ENCODE measurements at regions not wholly inside any gene's neighbourhood (a gene's known extent, or its start where the extent isn't known, plus 50 kb on each side); places are given as distances from the start of the nearest gene placed in this dataset.

DNA sequence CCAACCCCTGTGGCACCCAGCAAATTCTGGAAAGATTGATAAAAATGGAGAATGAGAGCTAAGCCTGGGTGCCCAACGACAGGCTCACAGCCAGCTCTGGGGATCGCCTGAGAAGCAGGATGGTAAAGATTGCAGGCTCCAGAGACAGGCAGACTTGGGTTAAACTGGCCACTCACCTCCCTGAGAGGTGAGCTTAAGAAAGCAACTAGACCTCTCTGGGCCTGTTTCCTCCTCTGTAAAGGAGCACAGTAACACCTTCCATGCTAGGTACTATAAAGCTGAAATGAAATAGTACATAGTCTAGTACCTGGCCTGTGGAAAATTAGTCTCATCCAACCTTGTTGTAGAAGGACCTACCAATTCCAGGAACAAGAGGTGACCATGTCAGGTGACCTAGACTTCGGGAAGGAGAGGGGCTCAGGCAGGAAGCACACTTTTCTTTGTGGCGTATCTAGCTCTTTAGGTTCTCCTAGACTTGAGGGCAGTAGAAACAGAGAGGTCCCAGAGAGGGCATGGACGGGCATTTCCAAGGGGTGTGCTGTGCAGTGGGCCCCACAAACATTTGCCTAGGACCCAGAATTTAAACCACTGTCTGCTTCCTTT lies 142.8 kb upstream of the MYLIP start:
- Histone ChIP-seq H2BK5ac (ENCODE audit: low read depth, low read length, poor library complexity) (no peak overlapping the region), H4K12ac (ENCODE audit: low read depth, low read length) (no peak overlapping the region), H3K4me3 (ENCODE audit: low read depth, low read length) (no peak overlapping the region), H3K9me3 (ENCODE audit: insufficient read depth, low read depth, low read length) (peaks cover 2% of the 10 kb centered on the region), H3K4me2 (ENCODE audit: low read length) (no peak overlapping the region), H3K18ac (ENCODE audit: low read length) (no peak overlapping the region), H2BK12ac (ENCODE audit: low read length) (no peak overlapping the region), H3K27me3 (ENCODE audit: insufficient read depth, low read length) (no peaks in the 10 kb centered on the region), H3K36me3 (ENCODE audit: control insufficient read depth in 1 of 2, insufficient read depth in 2 of 2, low read length in 2 of 2) (no peaks in the 10 kb centered on the region), H3K79me1 (ENCODE audit: low read length) (no peaks in the 10 kb centered on the region), H4K8ac (ENCODE audit: low read depth, low read length) (no peak overlapping the region), H3K23ac (ENCODE audit: low read length) (no peak overlapping the region), H3K14ac (ENCODE audit: low read length) (no peak overlapping the region), H3K79me2 (ENCODE audit: control insufficient read depth, insufficient read depth, low read length, poor library complexity) (no peaks in the 10 kb centered on the region), H3K9ac (ENCODE audit: low read length) (no peak overlapping the region), H2AK5ac (ENCODE audit: low read length) (no peak overlapping the region), H4K91ac (ENCODE audit: low read depth, low read length) (no peak overlapping the region), H3K27ac (ENCODE audit: low read depth, low read length) (no peak overlapping the region), H2BK120ac (ENCODE audit: insufficient read depth, low read length, poor library complexity) (no peak overlapping the region), H3K4ac (ENCODE audit: low read depth, low read length) (no peak overlapping the region), H3K4me1 (ENCODE audit: control insufficient read depth in 1 of 2, insufficient read depth in 2 of 2, low read length in 2 of 2) (no peaks in the 10 kb centered on the region), H2AFZ (ENCODE audit: insufficient read depth, low read length, poor library complexity) (no peak overlapping the region)
- WGBS (ENCODE audit: extremely low coverage, insufficient coverage, insufficient read length), result no CpG with 5 or more reads among the region's 5 CpGs
- DNase-seq, result no peak

DNA sequence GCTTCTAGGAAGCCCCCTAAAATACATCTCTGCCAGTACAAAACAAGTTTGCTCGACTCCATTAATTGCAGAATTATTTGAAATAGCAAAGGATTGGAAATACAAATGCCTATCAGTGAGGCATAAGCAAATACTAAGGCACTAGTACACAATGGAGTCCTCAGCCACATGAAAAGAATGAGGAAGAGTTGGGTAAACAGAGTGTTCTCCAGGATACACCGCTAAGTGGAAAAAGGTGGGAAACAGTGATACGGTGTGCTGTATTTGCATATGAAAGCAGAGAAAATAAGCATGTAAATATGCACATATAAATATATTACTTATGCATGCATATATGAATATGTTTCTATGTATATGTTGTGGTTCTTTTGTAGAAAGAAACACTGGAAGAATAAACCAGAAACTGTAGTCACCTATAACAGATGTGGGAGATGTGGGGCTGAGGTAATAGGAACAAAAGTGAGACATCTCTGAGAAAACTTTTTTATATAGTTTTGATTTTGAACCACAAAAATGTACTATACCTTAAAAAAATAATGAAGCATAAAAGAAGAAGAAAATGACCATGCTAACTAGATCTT lies 143.4 kb upstream of the MYLIP start:
- no peak overlapping the region for H3K18ac ChIP-seq (ENCODE audit: low read length)
- no peak overlapping the region for H3K4ac ChIP-seq (ENCODE audit: low read depth, low read length)
- H3K79me2 ChIP-seq (ENCODE audit: control insufficient read depth, insufficient read depth, low read length, poor library complexity), result no peaks in the 10 kb centered on the region
- no peak overlapping the region for H4K12ac ChIP-seq (ENCODE audit: low read depth, low read length)
- DNase-seq, result no peak
- H4K8ac ChIP-seq (ENCODE audit: low read depth, low read length), result no peak overlapping the region
- no peak overlapping the region for H3K23ac ChIP-seq (ENCODE audit: low read length)
- no CpG with 5 or more reads among the region's 3 CpGs for WGBS (ENCODE audit: extremely low coverage, insufficient coverage, insufficient read length)
- H4K91ac ChIP-seq (ENCODE audit: low read depth, low read length), result no peak overlapping the region
- no peak overlapping the region for H2BK5ac ChIP-seq (ENCODE audit: low read depth, low read length, poor library complexity)
- no peak overlapping the region for H3K27ac ChIP-seq (ENCODE audit: low read depth, low read length)
- H3K79me1 ChIP-seq (ENCODE audit: low read length), result no peaks in the 10 kb centered on the region
- no peak overlapping the region for H2BK120ac ChIP-seq (ENCODE audit: insufficient read depth, low read length, poor library complexity)
- no peaks in the 10 kb centered on the region for H3K4me1 ChIP-seq (ENCODE audit: control insufficient read depth in 1 of 2, insufficient read depth in 2 of 2, low read length in 2 of 2)
- no peaks in the 10 kb centered on the region for H3K36me3 ChIP-seq (ENCODE audit: control insufficient read depth in 1 of 2, insufficient read depth in 2 of 2, low read length in 2 of 2)
- no peak overlapping the region for H2AFZ ChIP-seq (ENCODE audit: insufficient read depth, low read length, poor library complexity)
- H3K9me3 ChIP-seq (ENCODE audit: insufficient read depth, low read depth, low read length), result peaks cover 2% of the 10 kb centered on the region
- no peak overlapping the region for H2AK5ac ChIP-seq (ENCODE audit: low read length)
- no peak overlapping the region for H3K9ac ChIP-seq (ENCODE audit: low read length)
- H3K14ac ChIP-seq (ENCODE audit: low read length), result no peak overlapping the region
- H2BK12ac ChIP-seq (ENCODE audit: low read length), result no peak overlapping the region
- H3K4me3 ChIP-seq (ENCODE audit: low read depth, low read length), result no peak overlapping the region
- H3K27me3 ChIP-seq (ENCODE audit: insufficient read depth, low read length), result no peaks in the 10 kb centered on the region
- H3K4me2 ChIP-seq (ENCODE audit: low read length), result no peak overlapping the region

DNA sequence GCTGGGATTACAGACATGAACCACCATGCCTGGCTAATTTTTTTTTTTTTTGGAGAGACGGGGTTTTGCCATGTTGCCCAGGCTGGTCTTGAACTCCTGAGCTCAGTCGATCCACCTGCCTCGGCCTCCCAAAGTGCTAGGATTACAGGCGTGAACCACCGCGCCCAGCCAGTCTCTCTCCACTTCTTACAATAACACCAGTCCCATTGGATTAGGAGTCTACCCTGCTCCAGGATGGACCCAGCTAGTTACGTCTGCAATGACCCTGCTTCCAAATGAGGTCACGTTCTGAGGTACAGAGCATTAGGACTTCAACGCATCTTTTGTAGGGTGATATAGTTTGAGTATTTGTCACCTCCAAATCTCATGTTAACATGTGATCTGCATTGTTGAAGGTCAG lies 146.9 kb upstream of the MYLIP start:
- Histone ChIP-seq H2AFZ (ENCODE audit: insufficient read depth, low read length, poor library complexity) (no peak overlapping the region), H2AK5ac (ENCODE audit: low read length) (no peak overlapping the region), H3K4me3 (ENCODE audit: low read depth, low read length) (no peak overlapping the region), H3K27ac (ENCODE audit: low read depth, low read length) (no peak overlapping the region), H3K4me2 (ENCODE audit: low read length) (no peak overlapping the region), H4K91ac (ENCODE audit: low read depth, low read length) (no peak overlapping the region), H3K27me3 (ENCODE audit: insufficient read depth, low read length) (no peaks in the 10 kb centered on the region), H4K12ac (ENCODE audit: low read depth, low read length) (no peak overlapping the region), H2BK12ac (ENCODE audit: low read length) (no peak overlapping the region), H3K79me1 (ENCODE audit: low read length) (no peaks in the 10 kb centered on the region), H3K18ac (ENCODE audit: low read length) (no peak overlapping the region), H3K23ac (ENCODE audit: low read length) (no peak overlapping the region), H3K36me3 (ENCODE audit: control insufficient read depth in 1 of 2, insufficient read depth in 2 of 2, low read length in 2 of 2) (no peaks in the 10 kb centered on the region), H2BK5ac (ENCODE audit: low read depth, low read length, poor library complexity) (no peak overlapping the region), H3K4me1 (ENCODE audit: control insufficient read depth in 1 of 2, insufficient read depth in 2 of 2, low read length in 2 of 2) (no peaks in the 10 kb centered on the region), H3K4ac (ENCODE audit: low read depth, low read length) (no peak overlapping the region), H3K9ac (ENCODE audit: low read length) (no peak overlapping the region), H3K9me3 (ENCODE audit: insufficient read depth, low read depth, low read length) (peaks cover 2% of the 10 kb centered on the region), H3K14ac (ENCODE audit: low read length) (no peak overlapping the region), H4K8ac (ENCODE audit: low read depth, low read length) (no peak overlapping the region), H2BK120ac (ENCODE audit: insufficient read depth, low read length, poor library complexity) (no peak overlapping the region), H3K79me2 (ENCODE audit: control insufficient read depth, insufficient read depth, low read length, poor library complexity) (no peaks in the 10 kb centered on the region)
- DNase-seq, result no peak
- no CpG with 5 or more reads among the region's 9 CpGs for WGBS (ENCODE audit: extremely low coverage, insufficient coverage, insufficient read length)

DNA sequence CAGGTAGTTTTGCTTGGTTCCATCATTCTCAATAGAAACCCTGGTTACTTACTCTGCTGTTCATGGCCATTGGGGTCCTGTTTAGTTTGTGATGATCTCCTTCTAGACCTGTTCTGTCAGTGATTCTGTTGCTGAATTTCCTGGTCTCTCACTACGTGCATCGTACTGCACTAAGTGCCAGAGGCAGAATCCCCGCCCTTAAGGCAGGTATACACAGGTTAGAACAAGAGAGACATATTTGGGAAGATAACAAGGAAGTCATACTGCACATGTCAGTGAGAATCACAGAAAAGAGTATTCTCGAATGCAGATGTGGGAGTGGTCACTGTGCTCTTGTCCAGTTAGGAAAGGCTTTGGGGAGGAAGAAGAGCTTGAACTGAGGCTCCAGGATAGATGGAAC lies 148.1 kb upstream of the MYLIP start:
- Histone ChIP-seq H3K4ac (ENCODE audit: low read depth, low read length) (no peak overlapping the region), H2AK5ac (ENCODE audit: low read length) (no peak overlapping the region), H2BK5ac (ENCODE audit: low read depth, low read length, poor library complexity) (no peak overlapping the region), H3K79me2 (ENCODE audit: control insufficient read depth, insufficient read depth, low read length, poor library complexity) (no peaks in the 10 kb centered on the region), H3K79me1 (ENCODE audit: low read length) (no peaks in the 10 kb centered on the region), H2BK12ac (ENCODE audit: low read length) (no peak overlapping the region), H3K4me2 (ENCODE audit: low read length) (no peak overlapping the region), H3K9me3 (ENCODE audit: insufficient read depth, low read depth, low read length) (peaks cover 2% of the 10 kb centered on the region), H3K4me3 (ENCODE audit: low read depth, low read length) (no peak overlapping the region), H3K23ac (ENCODE audit: low read length) (no peak overlapping the region), H3K27ac (ENCODE audit: low read depth, low read length) (no peak overlapping the region), H4K12ac (ENCODE audit: low read depth, low read length) (no peak overlapping the region), H3K18ac (ENCODE audit: low read length) (no peak overlapping the region), H3K4me1 (ENCODE audit: control insufficient read depth in 1 of 2, insufficient read depth in 2 of 2, low read length in 2 of 2) (no peaks in the 10 kb centered on the region), H2AFZ (ENCODE audit: insufficient read depth, low read length, poor library complexity) (no peak overlapping the region), H3K36me3 (ENCODE audit: control insufficient read depth in 1 of 2, insufficient read depth in 2 of 2, low read length in 2 of 2) (no peaks in the 10 kb centered on the region), H4K8ac (ENCODE audit: low read depth, low read length) (no peak overlapping the region), H4K91ac (ENCODE audit: low read depth, low read length) (no peak overlapping the region), H3K27me3 (ENCODE audit: insufficient read depth, low read length) (no peaks in the 10 kb centered on the region), H3K9ac (ENCODE audit: low read length) (no peak overlapping the region), H3K14ac (ENCODE audit: low read length) (no peak overlapping the region), H2BK120ac (ENCODE audit: insufficient read depth, low read length, poor library complexity) (no peak overlapping the region)
- no CpG with 5 or more reads among the region's 4 CpGs for WGBS (ENCODE audit: extremely low coverage, insufficient coverage, insufficient read length)
- DNase-seq, result no peak
